ENCODE measurements at regions not wholly inside any gene's neighbourhood (a gene's known extent, or its start where the extent isn't known, plus 50 kb on each side); places are given as distances from the start of the nearest gene placed in this dataset.

DNA sequence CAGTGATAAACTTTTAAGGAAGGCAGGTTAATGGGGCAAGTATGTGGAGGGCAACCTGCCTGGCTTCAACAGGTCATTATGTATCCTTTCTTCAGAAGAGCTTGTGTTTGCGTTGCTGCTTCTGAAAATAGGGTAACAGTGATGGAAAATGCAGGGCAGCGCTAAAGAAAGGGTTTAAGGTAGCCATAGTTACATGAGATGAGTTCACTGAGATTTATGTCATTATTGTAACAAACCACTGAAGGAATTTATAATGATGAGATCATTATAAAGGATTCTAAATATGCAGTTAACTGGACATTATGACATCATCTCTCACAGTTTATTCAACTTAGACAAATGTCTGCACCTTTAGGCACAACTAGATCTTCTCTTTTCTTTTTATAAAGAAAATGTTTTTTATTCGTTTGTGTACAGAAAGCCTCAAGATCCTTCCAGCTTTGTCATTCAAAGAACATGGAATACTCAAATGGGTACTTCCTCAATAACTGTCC lies 291.6 kb upstream of the SMARCA2 start:
- TF ChIP-seq POLR2AphosphoS5 (IDR thresholded peaks at IDR 0.05) = no peak
- Histone ChIP-seq H3K9ac (ENCODE audit: low read length) (no peak overlapping the region), H4K20me1 (ENCODE audit: insufficient read depth) (no peaks in the 10 kb centered on the region), H3K9me2 (ENCODE audit: insufficient read depth, low read length) (no peaks in the 10 kb centered on the region), H3F3A (ENCODE audit: insufficient read depth, low read length, poor library complexity, severe bottlenecking) (no peaks in the 10 kb centered on the region), H3K79me2 (replicated peaks; ENCODE audit: insufficient read depth, low read length) (no peaks in the 10 kb centered on the region), H3K4me2 (ENCODE audit: low read length) (no peak overlapping the region), H3K36me3 (ENCODE audit: insufficient read depth, low read length) (no peaks in the 10 kb centered on the region), H2AFZ (ENCODE audit: low read depth, low read length) (no peak overlapping the region), H3K27me3 (ENCODE audit: insufficient read depth, low read depth, low read length) (no peaks in the 10 kb centered on the region), H3K9me3 (ENCODE audit: low read length) (no peaks in the 10 kb centered on the region), H3K27ac (ENCODE audit: low read length) (no peak overlapping the region), H3K4me3 (ENCODE audit: low read length) (no peak overlapping the region)

DNA sequence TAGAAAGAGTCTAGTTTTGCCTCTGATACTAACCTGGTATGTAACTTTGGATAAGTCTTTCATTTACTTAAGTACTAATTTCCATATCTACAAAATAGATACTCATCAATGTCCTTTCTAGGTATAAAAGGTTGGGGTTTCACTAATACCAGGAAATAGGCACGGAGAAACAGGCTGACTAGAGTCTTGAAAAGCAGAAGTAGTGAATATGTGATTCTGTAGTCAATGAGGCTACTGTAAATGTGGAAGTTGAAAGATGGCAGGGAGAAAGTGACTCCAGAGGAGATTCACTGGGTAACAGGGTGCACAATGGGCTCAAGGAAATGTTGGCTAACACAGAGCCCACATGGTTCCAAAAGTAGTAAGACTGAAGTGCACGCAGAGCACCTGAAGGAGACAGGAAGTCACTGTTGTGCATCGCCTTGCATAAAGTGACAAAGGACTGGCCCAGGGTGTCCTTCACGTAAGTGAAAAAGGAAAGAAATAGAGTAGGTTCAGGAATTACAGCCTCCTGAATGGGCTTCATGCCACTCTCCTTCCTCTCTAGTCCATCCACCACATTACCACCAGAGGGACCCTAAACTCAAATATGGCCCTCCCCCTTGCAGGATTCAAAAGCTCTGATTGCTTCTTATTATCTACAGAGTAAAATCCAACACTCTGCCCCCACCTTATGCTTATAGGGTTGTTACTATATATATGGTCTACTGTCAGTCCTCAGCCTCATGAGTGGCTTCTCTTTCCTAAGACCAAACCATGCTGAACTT lies 288.0 kb upstream of the SMARCA2 start:
- Histone ChIP-seq H3K27ac (ENCODE audit: low read length) (no peak overlapping the region), H3K27me3 (ENCODE audit: insufficient read depth, low read depth, low read length) (no peaks in the 10 kb centered on the region), H3K36me3 (ENCODE audit: insufficient read depth, low read length) (no peaks in the 10 kb centered on the region), H3K4me2 (ENCODE audit: low read length) (no peak overlapping the region), H2AFZ (ENCODE audit: low read depth, low read length) (no peak overlapping the region), H3K4me3 (ENCODE audit: low read length) (no peak overlapping the region), H3K79me2 (replicated peaks; ENCODE audit: insufficient read depth, low read length) (no peaks in the 10 kb centered on the region), H4K20me1 (ENCODE audit: insufficient read depth) (no peaks in the 10 kb centered on the region), H3K9me3 (ENCODE audit: low read length) (no peaks in the 10 kb centered on the region), H3F3A (ENCODE audit: insufficient read depth, low read length, poor library complexity, severe bottlenecking) (no peaks in the 10 kb centered on the region), H3K9me2 (ENCODE audit: insufficient read depth, low read length) (no peaks in the 10 kb centered on the region), H3K9ac (ENCODE audit: low read length) (no peak overlapping the region)
- TF ChIP-seq TAF1 (IDR thresholded peaks at IDR 0.05; ENCODE audit: low read depth) (no peak), RAD21 (conservative IDR thresholded peaks at IDR 0.05) (peak; percentile 25)
- TF ChIP-seq, protein P1, sequence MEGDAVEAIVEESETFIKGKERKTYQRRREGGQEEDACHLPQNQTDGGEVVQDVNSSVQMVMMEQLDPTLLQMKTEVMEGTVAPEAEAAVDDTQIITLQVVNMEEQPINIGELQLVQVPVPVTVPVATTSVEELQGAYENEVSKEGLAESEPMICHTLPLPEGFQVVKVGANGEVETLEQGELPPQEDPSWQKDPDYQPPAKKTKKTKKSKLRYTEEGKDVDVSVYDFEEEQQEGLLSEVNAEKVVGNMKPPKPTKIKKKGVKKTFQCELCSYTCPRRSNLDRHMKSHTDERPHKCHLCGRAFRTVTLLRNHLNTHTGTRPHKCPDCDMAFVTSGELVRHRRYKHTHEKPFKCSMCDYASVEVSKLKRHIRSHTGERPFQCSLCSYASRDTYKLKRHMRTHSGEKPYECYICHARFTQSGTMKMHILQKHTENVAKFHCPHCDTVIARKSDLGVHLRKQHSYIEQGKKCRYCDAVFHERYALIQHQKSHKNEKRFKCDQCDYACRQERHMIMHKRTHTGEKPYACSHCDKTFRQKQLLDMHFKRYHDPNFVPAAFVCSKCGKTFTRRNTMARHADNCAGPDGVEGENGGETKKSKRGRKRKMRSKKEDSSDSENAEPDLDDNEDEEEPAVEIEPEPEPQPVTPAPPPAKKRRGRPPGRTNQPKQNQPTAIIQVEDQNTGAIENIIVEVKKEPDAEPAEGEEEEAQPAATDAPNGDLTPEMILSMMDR (IDR thresholded peaks at IDR 0.05; ENCODE audit: poor library complexity, severe bottlenecking) = peak; percentile 26

DNA sequence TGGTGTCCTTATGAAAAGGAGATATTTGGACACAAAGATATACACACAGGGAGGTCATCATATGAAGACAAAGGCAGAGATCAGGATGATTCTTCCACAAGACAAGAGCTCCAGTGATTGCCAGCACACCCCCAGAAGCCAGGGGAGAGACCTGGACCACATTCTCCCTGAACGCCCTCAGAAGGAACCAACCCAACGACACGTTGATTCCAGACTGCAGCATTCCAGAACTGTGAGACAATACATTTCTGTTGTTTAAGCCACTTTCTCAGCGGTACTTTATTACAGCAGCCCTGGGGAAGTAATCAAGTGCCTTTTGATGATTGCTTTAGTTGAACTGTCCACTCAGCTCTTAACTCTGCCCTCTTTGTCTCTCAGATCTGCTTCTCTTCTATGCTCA lies 285.5 kb upstream of the SMARCA2 start:
- Histone ChIP-seq H3K4me3 (ENCODE audit: low read length) (no peak overlapping the region), H3K27me3 (ENCODE audit: insufficient read depth, low read depth, low read length) (no peaks in the 10 kb centered on the region), H3K9me3 (ENCODE audit: low read length) (no peaks in the 10 kb centered on the region), H3K9me2 (ENCODE audit: insufficient read depth, low read length) (no peaks in the 10 kb centered on the region), H3K79me2 (replicated peaks; ENCODE audit: insufficient read depth, low read length) (no peaks in the 10 kb centered on the region), H4K20me1 (ENCODE audit: insufficient read depth) (no peaks in the 10 kb centered on the region), H2AFZ (ENCODE audit: low read depth, low read length) (no peak overlapping the region), H3K27ac (ENCODE audit: low read length) (no peak overlapping the region), H3K9ac (ENCODE audit: low read length) (no peak overlapping the region), H3K36me3 (ENCODE audit: insufficient read depth, low read length) (no peaks in the 10 kb centered on the region), H3K4me2 (ENCODE audit: low read length) (no peak overlapping the region), H3F3A (ENCODE audit: insufficient read depth, low read length, poor library complexity, severe bottlenecking) (no peaks in the 10 kb centered on the region)
- TF ChIP-seq, protein P1 (IDR thresholded peaks at IDR 0.05; ENCODE audit: poor library complexity, severe bottlenecking) = no peak
- TF ChIP-seq MXI1 (conservative IDR thresholded peaks at IDR 0.05; ENCODE audit: poor library complexity, severe bottlenecking) (no peak), EZH2 (IDR thresholded peaks at IDR 0.05; ENCODE audit: borderline replicate concordance, insufficient read depth, low read length, poor library complexity, severe bottlenecking) (no peak), TAF1 (IDR thresholded peaks at IDR 0.05; ENCODE audit: low read depth) (no peak), RAD21 (conservative IDR thresholded peaks at IDR 0.05) (no peak), SMC3 (conservative IDR thresholded peaks at IDR 0.05; ENCODE audit: poor library complexity) (no peak), POLR2AphosphoS5 (IDR thresholded peaks at IDR 0.05) (no peak), EP300 (conservative IDR thresholded peaks at IDR 0.05; ENCODE audit: poor library complexity, severe bottlenecking) (no peak)
- TF ChIP-seq, protein P2, sequence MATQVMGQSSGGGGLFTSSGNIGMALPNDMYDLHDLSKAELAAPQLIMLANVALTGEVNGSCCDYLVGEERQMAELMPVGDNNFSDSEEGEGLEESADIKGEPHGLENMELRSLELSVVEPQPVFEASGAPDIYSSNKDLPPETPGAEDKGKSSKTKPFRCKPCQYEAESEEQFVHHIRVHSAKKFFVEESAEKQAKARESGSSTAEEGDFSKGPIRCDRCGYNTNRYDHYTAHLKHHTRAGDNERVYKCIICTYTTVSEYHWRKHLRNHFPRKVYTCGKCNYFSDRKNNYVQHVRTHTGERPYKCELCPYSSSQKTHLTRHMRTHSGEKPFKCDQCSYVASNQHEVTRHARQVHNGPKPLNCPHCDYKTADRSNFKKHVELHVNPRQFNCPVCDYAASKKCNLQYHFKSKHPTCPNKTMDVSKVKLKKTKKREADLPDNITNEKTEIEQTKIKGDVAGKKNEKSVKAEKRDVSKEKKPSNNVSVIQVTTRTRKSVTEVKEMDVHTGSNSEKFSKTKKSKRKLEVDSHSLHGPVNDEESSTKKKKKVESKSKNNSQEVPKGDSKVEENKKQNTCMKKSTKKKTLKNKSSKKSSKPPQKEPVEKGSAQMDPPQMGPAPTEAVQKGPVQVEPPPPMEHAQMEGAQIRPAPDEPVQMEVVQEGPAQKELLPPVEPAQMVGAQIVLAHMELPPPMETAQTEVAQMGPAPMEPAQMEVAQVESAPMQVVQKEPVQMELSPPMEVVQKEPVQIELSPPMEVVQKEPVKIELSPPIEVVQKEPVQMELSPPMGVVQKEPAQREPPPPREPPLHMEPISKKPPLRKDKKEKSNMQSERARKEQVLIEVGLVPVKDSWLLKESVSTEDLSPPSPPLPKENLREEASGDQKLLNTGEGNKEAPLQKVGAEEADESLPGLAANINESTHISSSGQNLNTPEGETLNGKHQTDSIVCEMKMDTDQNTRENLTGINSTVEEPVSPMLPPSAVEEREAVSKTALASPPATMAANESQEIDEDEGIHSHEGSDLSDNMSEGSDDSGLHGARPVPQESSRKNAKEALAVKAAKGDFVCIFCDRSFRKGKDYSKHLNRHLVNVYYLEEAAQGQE (IDR thresholded peaks at IDR 0.05; ENCODE audit: borderline replicate concordance) = no peak

All from neural cell (in vitro differentiated cells).